ENCODE measurements at regions not wholly inside any gene's neighbourhood (a gene's known extent, or its start where the extent isn't known, plus 50 kb on each side); places are given as distances from the start of the nearest gene placed in this dataset.
"Not testable (repeated sequence)": the region's sequence is repeated elsewhere in the genome, so short reads cannot be mapped to it uniquely, and the experiment has no call there.

GRCh38 chr5:163022582-163023128 lies 414.7 kb upstream of the CCNG1 start:
- no peak for DNase-seq

GRCh38 chr5:163023846-163024245 lies 413.5 kb upstream of the CCNG1 start:
- no peak for DNase-seq

- no peak for DNase-seq
These were observed 412.5 kb upstream of the CCNG1 start for GRCh38 chr5:163024936-163025335.

- no peak for DNase-seq
These were observed 403.7 kb upstream of the CCNG1 start for GRCh38 chr5:163033656-163034055.

GRCh38 chr5:163041254-163041653 lies 396.1 kb upstream of the CCNG1 start:
- no peak for DNase-seq

GRCh38 chr5:163079618-163080017 lies 357.8 kb upstream of the CCNG1 start:
- DNase-seq, result peak; percentile 1 to 19

- DNase-seq, result no peak
These were observed 348.2 kb upstream of the CCNG1 start for GRCh38 chr5:163089230-163089629.

- no peak for DNase-seq
These were observed 347.5 kb upstream of the CCNG1 start for GRCh38 chr5:163089926-163090325.

GRCh38 chr5:163094492-163095180 lies 342.8 kb upstream of the CCNG1 start:
- DNase-seq, result no peak

GRCh38 chr5:163104464-163104863 lies 332.9 kb upstream of the CCNG1 start:
- DNase-seq, result peak in 1 of 2 experiments; percentile 3

- DNase-seq, result no peak
These were observed 331.9 kb upstream of the CCNG1 start for GRCh38 chr5:163105456-163105855.

- no peak for DNase-seq
These were observed 331.3 kb upstream of the CCNG1 start for GRCh38 chr5:163106098-163106497.

- no peak for DNase-seq
These were observed 329.0 kb upstream of the CCNG1 start for GRCh38 chr5:163108351-163108750.

GRCh38 chr5:163115011-163115410 lies 322.4 kb upstream of the CCNG1 start:
- no peak for DNase-seq

GRCh38 chr5:163116618-163117017 lies 320.8 kb upstream of the CCNG1 start:
- DNase-seq, result not testable (repeated sequence)

- DNase-seq, result no peak
These were observed 303.3 kb upstream of the CCNG1 start for GRCh38 chr5:163134061-163134460.

GRCh38 chr5:163135849-163136248 lies 301.5 kb upstream of the CCNG1 start:
- no peak for DNase-seq

GRCh38 chr5:163161512-163161911 lies 275.9 kb upstream of the CCNG1 start:
- DNase-seq, result no peak

GRCh38 chr5:163162645-163163044 lies 274.8 kb upstream of the CCNG1 start:
- no peak for DNase-seq

- DNase-seq, result no peak
These were observed 273.5 kb upstream of the CCNG1 start for GRCh38 chr5:163163858-163164257.

GRCh38 chr5:163165277-163165676 lies 272.1 kb upstream of the CCNG1 start:
- no peak for DNase-seq

GRCh38 chr5:163170161-163170560 lies 267.2 kb upstream of the CCNG1 start:
- DNase-seq, result not testable (repeated sequence)

- no peak for DNase-seq
These were observed 264.7 kb upstream of the CCNG1 start for GRCh38 chr5:163172540-163173338.

GRCh38 chr5:163177971-163178370 lies 259.4 kb upstream of the CCNG1 start:
- DNase-seq, result no peak
